CD4-positive, alpha-beta memory T cell (primary cell): ENCODE measurements at regions not wholly inside any gene's neighbourhood (a gene's known extent, or its start where the extent isn't known, plus 50 kb on each side); places are given as distances from the start of the nearest gene placed in this dataset.
"Not testable (repeated sequence)": the region's sequence is repeated elsewhere in the genome, so short reads cannot be mapped to it uniquely, and the experiment has no call there.

Experiments
- CTCF ChIA-PET: fragments of 350-600 bp; sonication (Branson Sonifier 250); formaldehyde crosslinking; loops from one replicate; lab custom pipeline; 2021; ENCODE audit warnings: inconsistent platforms; ENCODE audit not compliant: partially characterized antibody; lab: Charles Lee
- POLR2A ChIA-PET: fragments of 350-600 bp; sonication (Branson Sonifier 250); formaldehyde crosslinking; loops from one replicate; lab custom pipeline; 2021; ENCODE audit not compliant: partially characterized antibody; lab: Charles Lee
- DNase-seq, 5 donors: peaks; one replicate each; pipeline versions ENCODE4 v3.0.0 to v3.0.0-alpha.2; 2020 to 2022; ENCODE audit warnings: mixed read lengths in 1 of 5
- H3K27ac ChIP-seq: one replicate; pipeline ENCODE4 v1.7.0; 2013; ENCODE audit warnings: low read depth, low read length
- H3K27me3 ChIP-seq: 2 replicates; pipeline ENCODE4 v1.7.0; 2013; ENCODE audit warnings: mild to moderate bottlenecking, low read length, moderate library complexity; ENCODE audit not compliant: insufficient read depth
- H3K36me3 ChIP-seq: 2 replicates; pipeline ENCODE4 v1.7.0; 2013; ENCODE audit warnings: mild to moderate bottlenecking, low read length, moderate library complexity; ENCODE audit not compliant: insufficient read depth
- H3K4me1 ChIP-seq: 2 replicates; pipeline ENCODE4 v1.7.0; 2013; ENCODE audit warnings: mild to moderate bottlenecking, low read length, moderate library complexity; ENCODE audit not compliant: insufficient read depth
- H3K4me3 ChIP-seq, 2 donors: one replicate each; pipeline ENCODE4 v1.7.0; 2013; ENCODE audit warnings: low read length in 2 of 2, mild to moderate bottlenecking in 1 of 2
- H3K9me3 ChIP-seq, 2 donors: one replicate each; pipeline ENCODE4 v1.7.0; 2013; ENCODE audit warnings: low read length in 2 of 2, control low read depth in 1 of 2; ENCODE audit not compliant: control insufficient read depth in 1 of 2
- H3K27ac Mint-ChIP-seq, 7 donors: one replicate each; pipeline ENCODE4 v1.8.0; 2020 to 2021; ENCODE audit warnings: mixed read lengths in 7 of 7, mild to moderate bottlenecking in 6 of 7, inconsistent platforms in 3 of 7, moderate library complexity in 3 of 7
- H3K27me3 Mint-ChIP-seq, 2 donors: one replicate each; pipeline ENCODE4 v1.8.0; 2020 to 2021; ENCODE audit warnings: mixed read lengths in 2 of 2
- H3K36me3 Mint-ChIP-seq, 2 donors: one replicate each; pipeline ENCODE4 v1.8.0; 2020 to 2021; ENCODE audit warnings: mixed read lengths in 2 of 2, inconsistent platforms in 1 of 2, mild to moderate bottlenecking in 1 of 2
- H3K4me1 Mint-ChIP-seq, 4 donors: one replicate each; pipeline ENCODE4 v1.8.0; 2020 to 2021; ENCODE audit warnings: mixed read lengths in 4 of 4, mild to moderate bottlenecking in 1 of 4
- H3K4me3 Mint-ChIP-seq, 8 donors: one replicate each; pipeline ENCODE4 v1.8.0; 2020 to 2021; ENCODE audit warnings: mixed read lengths in 8 of 8, mild to moderate bottlenecking in 7 of 8, moderate library complexity in 6 of 8, inconsistent platforms in 3 of 8
- H3K9me3 Mint-ChIP-seq, 8 donors: one replicate each; pipeline ENCODE4 v1.8.0; 2020 to 2021; ENCODE audit warnings: mixed read lengths in 8 of 8, mild to moderate bottlenecking in 5 of 8, inconsistent platforms in 3 of 8, moderate library complexity in 1 of 8
- intact Hi-C: fragments of 100-400 bp; cut with micrococcal nuclease; formaldehyde crosslinking; loops from one replicate; pipeline ENCODE4 v1.15.1; 2023

GRCh38 chr9:103355000-103355399 is 359.9 kb downstream of the CYLC2 start:
- no peak for DNase-seq
- Histone ChIP-seq H3K27ac (no peak overlapping the region), H3K4me1 (no peaks in the 10 kb centered on the region), H3K36me3 (no peaks in the 10 kb centered on the region), H3K9me3 (no peaks in the 10 kb centered on the region), H3K4me3 (no peak overlapping the region), H3K27me3 (no peaks in the 10 kb centered on the region)
- Mint-ChIP-seq H3K36me3 (no peaks in the 10 kb centered on the region), H3K27me3 (no peaks in the 10 kb centered on the region), H3K4me1 (no peaks in the 10 kb centered on the region), H3K27ac (no peak overlapping the region), H3K9me3 (peaks cover 0 to 20% (median 5%) of the 10 kb centered on the region in 8 donors), H3K4me3 (no peak overlapping the region)
- intact Hi-C loops, result no loop called here
- ChIA-PET CTCF (no interaction called here), POLR2A (no interaction called here)

DNA sequence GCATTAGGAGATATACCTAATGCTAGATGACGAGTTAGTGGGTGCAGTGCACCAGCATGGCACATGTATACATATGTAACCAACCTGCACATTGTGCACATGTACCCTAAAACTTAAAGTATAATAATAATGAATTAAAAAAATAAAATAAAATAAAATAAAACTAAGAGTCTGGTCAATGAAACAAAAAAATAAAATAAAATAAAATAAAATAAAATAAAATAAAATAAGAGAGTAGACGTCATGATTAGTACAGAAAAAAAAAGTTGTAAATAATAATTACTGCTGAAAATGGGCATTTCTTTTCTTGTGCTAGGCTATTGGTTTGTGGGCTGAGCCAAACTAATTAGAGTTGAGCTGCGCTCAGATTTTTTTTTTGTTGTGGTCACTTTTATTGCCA is 362.8 kb downstream of the CYLC2 start:
- H3K27me3 Mint-ChIP-seq, H3K36me3 Mint-ChIP-seq, H3K4me3 ChIP-seq, POLR2A ChIA-PET, CTCF ChIA-PET, H3K27ac ChIP-seq, intact Hi-C loops, H3K27me3 ChIP-seq, H3K27ac Mint-ChIP-seq, DNase-seq, H3K4me1 Mint-ChIP-seq, H3K36me3 ChIP-seq, H3K4me3 Mint-ChIP-seq, H3K9me3 ChIP-seq, H3K4me1 ChIP-seq: not testable (repeated sequence)
- peaks cover 0 to 28% (median 9%) of the 10 kb centered on the region in 8 donors for H3K9me3 Mint-ChIP-seq

DNA sequence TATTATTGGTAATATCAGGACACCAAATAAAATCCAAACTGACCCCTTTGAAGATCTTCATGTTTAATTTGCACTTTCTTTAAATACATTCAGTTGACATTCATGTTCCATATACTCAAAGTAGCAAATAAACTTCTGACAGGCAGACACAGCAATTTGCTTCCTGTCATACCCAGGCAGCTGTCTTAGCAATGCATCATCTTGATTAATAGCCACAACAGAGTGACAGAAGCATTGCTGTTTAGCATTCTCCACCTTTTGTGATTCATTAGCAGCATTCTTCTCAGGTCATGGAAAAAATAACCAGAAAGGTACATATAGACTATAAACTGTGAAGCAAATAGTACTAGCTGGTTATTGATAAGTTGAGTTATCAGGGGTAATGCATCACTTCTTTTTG is 366.8 kb downstream of the CYLC2 start:
- Mint-ChIP-seq H3K27me3 (no peaks in the 10 kb centered on the region), H3K4me1 (no peaks in the 10 kb centered on the region), H3K27ac (no peak overlapping the region), H3K9me3 (peaks cover 0 to 19% (median 4%) of the 10 kb centered on the region in 8 donors), H3K4me3 (no peak overlapping the region), H3K36me3 (no peaks in the 10 kb centered on the region)
- no peaks in the 10 kb centered on the region for H3K9me3 ChIP-seq
- ChIA-PET POLR2A (no interaction called here), CTCF (no interaction called here)
- H3K36me3 ChIP-seq, result no peaks in the 10 kb centered on the region
- no peak for DNase-seq
- H3K4me3 ChIP-seq, result no peak overlapping the region
- intact Hi-C loops, result no loop called here
- H3K27me3 ChIP-seq, result no peaks in the 10 kb centered on the region
- no peaks in the 10 kb centered on the region for H3K4me1 ChIP-seq
- H3K27ac ChIP-seq, result no peak overlapping the region

GRCh38 chr9:103362986-103363385 is 367.9 kb downstream of the CYLC2 start:
- H3K36me3 ChIP-seq, result no peaks in the 10 kb centered on the region
- intact Hi-C loops, result no loop called here

GRCh38 chr9:103364753-103365152 is 369.6 kb downstream of the CYLC2 start:
- no peaks in the 10 kb centered on the region for H3K4me1 Mint-ChIP-seq
- no peaks in the 10 kb centered on the region for H3K36me3 Mint-ChIP-seq
- no peak overlapping the region for H3K4me3 Mint-ChIP-seq
- intact Hi-C loops, result no loop called here
- Histone ChIP-seq H3K9me3 (no peaks in the 10 kb centered on the region), H3K27me3 (no peaks in the 10 kb centered on the region), H3K4me1 (no peaks in the 10 kb centered on the region), H3K27ac (no peak overlapping the region), H3K4me3 (no peak overlapping the region), H3K36me3 (no peaks in the 10 kb centered on the region)
- no peaks in the 10 kb centered on the region for H3K27me3 Mint-ChIP-seq
- DNase-seq, result no peak
- ChIA-PET CTCF (no interaction called here), POLR2A (no interaction called here)
- H3K9me3 Mint-ChIP-seq, result peaks cover 0 to 7% (median 3%) of the 10 kb centered on the region in 8 donors
- no peak overlapping the region for H3K27ac Mint-ChIP-seq

More at GRCh38 chr9:103362986-103363385, 367.9 kb downstream of the CYLC2 start:
- ChIA-PET CTCF (no interaction called here), POLR2A (no interaction called here)
- no peak for DNase-seq
- peaks cover 0 to 19% (median 4%) of the 10 kb centered on the region in 8 donors for H3K9me3 Mint-ChIP-seq
- no peaks in the 10 kb centered on the region for H3K4me1 ChIP-seq
- H3K27me3 Mint-ChIP-seq, result no peaks in the 10 kb centered on the region
- no peaks in the 10 kb centered on the region for H3K36me3 Mint-ChIP-seq
- H3K4me1 Mint-ChIP-seq, result no peaks in the 10 kb centered on the region
- H3K9me3 ChIP-seq, result no peaks in the 10 kb centered on the region
- no peak overlapping the region for H3K27ac ChIP-seq
- no peak overlapping the region for H3K4me3 Mint-ChIP-seq
- no peaks in the 10 kb centered on the region for H3K27me3 ChIP-seq
- no peak overlapping the region for H3K27ac Mint-ChIP-seq
- no peak overlapping the region for H3K4me3 ChIP-seq

DNA sequence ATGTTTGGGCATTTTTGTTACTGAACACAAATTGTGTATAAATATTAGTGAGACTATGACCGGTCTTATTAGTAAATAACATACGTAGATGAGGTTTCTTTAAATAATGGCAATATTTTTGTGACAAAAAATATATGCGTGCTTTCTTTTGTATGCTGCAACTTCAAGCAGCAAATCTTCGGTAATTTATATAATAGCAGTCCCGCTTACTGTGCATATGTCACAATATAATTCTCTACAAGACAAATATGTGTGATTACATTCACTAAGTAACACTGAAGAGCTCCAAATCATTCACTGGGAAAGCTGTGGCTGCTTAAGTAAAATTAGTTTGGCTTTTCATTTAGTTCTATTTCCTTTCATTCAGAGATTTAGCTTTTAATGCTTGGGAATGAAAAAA is 376.0 kb downstream of the CYLC2 start:
- peaks cover 0 to 4% (median 2%) of the 10 kb centered on the region in 8 donors for H3K9me3 Mint-ChIP-seq
- no peaks in the 10 kb centered on the region for H3K9me3 ChIP-seq
- no peaks in the 10 kb centered on the region for H3K27me3 ChIP-seq
- H3K4me1 ChIP-seq, result no peaks in the 10 kb centered on the region
- no peak for DNase-seq
- H3K4me1 Mint-ChIP-seq, result no peaks in the 10 kb centered on the region
- H3K27ac Mint-ChIP-seq, result no peak overlapping the region
- H3K27me3 Mint-ChIP-seq, result no peaks in the 10 kb centered on the region
- no peak overlapping the region for H3K4me3 ChIP-seq
- no peaks in the 10 kb centered on the region for H3K36me3 ChIP-seq
- no peaks in the 10 kb centered on the region for H3K36me3 Mint-ChIP-seq
- no peak overlapping the region for H3K4me3 Mint-ChIP-seq
- POLR2A ChIA-PET, result no interaction called here
- CTCF ChIA-PET, result no interaction called here
- no peak overlapping the region for H3K27ac ChIP-seq
- intact Hi-C loops, result no loop called here

DNA sequence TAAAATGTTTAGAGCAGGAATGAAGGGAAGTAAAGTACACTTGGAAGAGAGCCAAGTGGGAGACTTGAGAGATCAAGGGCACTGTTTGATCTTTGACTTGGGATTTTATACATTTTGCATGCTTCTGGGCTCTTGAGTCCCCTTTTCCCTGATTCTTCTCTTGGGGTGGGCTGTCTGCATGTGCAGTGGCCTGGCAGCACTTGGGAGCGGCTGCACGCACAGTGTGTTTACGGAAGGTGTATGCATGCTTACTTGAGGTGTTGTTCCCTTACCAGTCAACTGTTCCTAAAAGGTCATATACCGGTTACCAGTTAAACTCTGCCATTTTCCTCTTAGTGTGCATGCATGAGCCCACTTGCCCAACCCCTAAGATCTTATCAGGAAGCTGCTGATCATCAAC is 377.7 kb downstream of the CYLC2 start:
- H3K27me3 Mint-ChIP-seq, result no peaks in the 10 kb centered on the region
- POLR2A ChIA-PET, result no interaction called here
- Histone ChIP-seq H3K36me3 (no peaks in the 10 kb centered on the region), H3K4me3 (no peak overlapping the region), H3K27ac (no peak overlapping the region), H3K4me1 (no peaks in the 10 kb centered on the region), H3K9me3 (no peaks in the 10 kb centered on the region), H3K27me3 (no peaks in the 10 kb centered on the region)
- H3K4me1 Mint-ChIP-seq, result no peaks in the 10 kb centered on the region
- H3K4me3 Mint-ChIP-seq, result no peak overlapping the region
- intact Hi-C loops, result no loop called here
- peaks cover 0 to 4% (median 2%) of the 10 kb centered on the region in 8 donors for H3K9me3 Mint-ChIP-seq
- CTCF ChIA-PET, result no interaction called here
- no peaks in the 10 kb centered on the region for H3K36me3 Mint-ChIP-seq
- DNase-seq, result no peak
- H3K27ac Mint-ChIP-seq, result no peak overlapping the region

GRCh38 chr9:103377667-103378066 is 382.5 kb downstream of the CYLC2 start:
- Mint-ChIP-seq H3K27me3 (no peaks in the 10 kb centered on the region), H3K36me3 (no peaks in the 10 kb centered on the region), H3K4me1 (no peaks in the 10 kb centered on the region), H3K9me3 (peaks cover 0 to 6% (median 3%) of the 10 kb centered on the region in 8 donors), H3K4me3 (no peak overlapping the region), H3K27ac (no peak overlapping the region)
- Histone ChIP-seq H3K27me3 (no peaks in the 10 kb centered on the region), H3K36me3 (no peaks in the 10 kb centered on the region), H3K27ac (no peak overlapping the region), H3K4me3 (no peak overlapping the region), H3K4me1 (no peaks in the 10 kb centered on the region), H3K9me3 (no peaks in the 10 kb centered on the region)
- ChIA-PET CTCF (no interaction called here), POLR2A (no interaction called here)
- DNase-seq, result no peak
- intact Hi-C loops, result no loop called here
